OCI-LY1 (cell line): ENCODE measurements at regions not wholly inside any gene's neighbourhood (a gene's known extent, or its start where the extent isn't known, plus 50 kb on each side); places are given as distances from the start of the nearest gene placed in this dataset.

Experiments
- H2AFZ ChIP-seq: fragments of 200-600 bp; sonication (generic), shearing (Covaris generic); 2 replicates; pipeline ENCODE4 v1.6.0; 2014; ENCODE audit warnings: antibody characterized with exemption, mild to moderate bottlenecking, low read length
- H3F3A ChIP-seq: fragments of 200-600 bp; sonication (generic), shearing (Covaris generic); 2 replicates; pipeline ENCODE4 v1.6.0; 2014; ENCODE audit warnings: mild to moderate bottlenecking, antibody characterized with exemption, low read length, moderate library complexity; ENCODE audit not compliant: insufficient read depth
- H3K27ac ChIP-seq: fragments of 200-600 bp; sonication (generic); 2 replicates; pipeline ENCODE4 v1.5.1; 2014; ENCODE audit warnings: low read length, mixed run types, mild to moderate bottlenecking, low read depth; ENCODE audit not compliant: poor library complexity, severe bottlenecking
- H3K27me3 ChIP-seq: fragments of 200-600 bp; sonication (generic); 2 replicates; pipeline ENCODE4 v1.6.0; 2014; ENCODE audit warnings: antibody characterized with exemption, mild to moderate bottlenecking, low read length, moderate library complexity; ENCODE audit not compliant: insufficient read depth
- H3K36me3 ChIP-seq: fragments of 200-600 bp; sonication (generic); 2 replicates; pipeline ENCODE4 v1.6.1; 2014; ENCODE audit warnings: mild to moderate bottlenecking, antibody characterized with exemption, low read length, moderate library complexity, mixed read lengths; ENCODE audit not compliant: insufficient read depth
- H3K4me1 ChIP-seq: fragments of 200-600 bp; sonication (generic); 2 replicates; pipeline ENCODE4 v1.5.1; 2014; ENCODE audit warnings: mild to moderate bottlenecking, low read length, moderate library complexity; ENCODE audit not compliant: insufficient read depth, severe bottlenecking
- H3K4me2 ChIP-seq: fragments of 200-600 bp; sonication (generic), shearing (Covaris generic); 2 replicates; pipeline ENCODE4 v1.6.1; 2014; ENCODE audit warnings: low read length
- H3K4me3 ChIP-seq: fragments of 200-600 bp; sonication (generic); 2 replicates; pipeline ENCODE4 v1.5.1; 2014; ENCODE audit warnings: low read length, low read depth, mild to moderate bottlenecking, mixed read lengths; ENCODE audit not compliant: poor library complexity, severe bottlenecking
- H3K79me2 ChIP-seq: fragments of 200-600 bp; shearing (Covaris generic); 2 replicates; pipeline ENCODE4 v1.6.1; 2016; ENCODE audit warnings: mixed run types, low read length, mixed read lengths; ENCODE audit not compliant: insufficient read depth
- H3K9ac ChIP-seq: fragments of 200-600 bp; sonication (generic), shearing (Covaris generic); 2 replicates; pipeline ENCODE4 v1.6.1; 2014; ENCODE audit warnings: mild to moderate bottlenecking, low read length, mixed read lengths
- H3K9me2 ChIP-seq: fragments of 200-600 bp; sonication (generic), shearing (Covaris generic); 2 replicates; pipeline ENCODE4 v1.6.1; 2014; ENCODE audit warnings: low read depth, mild to moderate bottlenecking, low read length, mixed read lengths
- H3K9me3 ChIP-seq: fragments of 200-600 bp; shearing (Covaris generic); 2 replicates; pipeline ENCODE4 v1.6.1; 2014; ENCODE audit warnings: low read length, mixed read lengths
- H4K20me1 ChIP-seq: fragments of 200-600 bp; sonication (generic), shearing (Covaris generic); 2 replicates; pipeline ENCODE4 v1.6.0; 2016; ENCODE audit warnings: mild to moderate bottlenecking, low read length; ENCODE audit not compliant: insufficient read depth
- CTCF ChIP-seq: fragments of 200-600 bp; sonication (generic), shearing (Covaris generic); IDR thresholded peaks from 2 replicates; pipeline ENCODE4 v1.5.1; 2017; ENCODE audit warnings: mild to moderate bottlenecking, antibody characterized with exemption, low read length, moderate library complexity, mixed read lengths
- EZH2 ChIP-seq: fragments of 200-600 bp; sonication (generic), shearing (Covaris generic); IDR thresholded peaks from 2 replicates; pipeline ENCODE4 v1.8.0; 2017; ENCODE audit warnings: borderline replicate concordance, mixed run types, mild to moderate bottlenecking, antibody characterized with exemption, low read length, moderate library complexity, mixed read lengths

DNA sequence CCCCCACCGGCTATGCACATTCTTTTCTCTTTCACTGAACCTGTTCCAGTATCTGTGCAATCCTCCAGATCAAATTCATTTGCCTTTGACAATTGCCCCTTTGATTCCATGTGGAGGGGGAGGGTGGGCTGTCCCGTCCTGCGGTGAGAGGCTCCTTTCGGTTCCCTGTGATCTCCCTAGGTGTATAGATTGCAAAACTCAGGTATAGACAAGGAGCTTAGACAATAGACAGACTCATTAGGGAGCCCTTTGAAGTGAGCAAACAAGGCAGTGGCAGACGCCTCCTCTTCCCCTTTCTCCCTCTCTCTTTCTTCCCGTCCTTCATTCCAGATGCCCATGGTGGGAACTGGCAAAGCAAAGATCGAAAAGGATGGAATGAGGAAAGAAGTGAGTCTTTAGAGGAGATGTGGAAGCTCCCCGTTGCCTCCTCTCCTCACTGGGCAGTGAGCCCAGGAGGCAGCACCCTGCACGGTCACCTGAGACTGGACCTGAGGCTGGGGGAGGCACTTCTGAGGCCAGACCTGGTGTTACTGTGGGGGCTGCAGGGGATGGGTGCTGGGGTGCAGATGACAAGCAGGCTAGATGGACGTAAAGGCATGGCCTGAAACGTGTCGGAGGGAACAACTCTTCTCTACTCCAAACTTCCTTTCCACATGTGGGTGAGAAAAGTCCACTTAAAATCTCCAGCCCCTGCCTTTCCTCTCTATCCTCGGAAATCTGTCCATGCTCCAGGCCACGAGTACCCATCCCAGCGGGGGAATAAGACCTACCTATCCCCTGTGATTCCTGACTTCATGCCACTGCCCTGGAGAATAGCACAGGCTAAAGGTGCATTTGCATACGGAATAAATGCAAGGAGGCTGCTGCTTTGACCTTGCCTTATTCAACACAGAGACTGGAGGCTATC lies 256.6 kb upstream of the FOXQ1 start:
- Histone ChIP-seq H3K4me3 (no peak overlapping the region), H3K27ac (no peak overlapping the region), H3K9me2 (no peaks in the 10 kb centered on the region)

DNA sequence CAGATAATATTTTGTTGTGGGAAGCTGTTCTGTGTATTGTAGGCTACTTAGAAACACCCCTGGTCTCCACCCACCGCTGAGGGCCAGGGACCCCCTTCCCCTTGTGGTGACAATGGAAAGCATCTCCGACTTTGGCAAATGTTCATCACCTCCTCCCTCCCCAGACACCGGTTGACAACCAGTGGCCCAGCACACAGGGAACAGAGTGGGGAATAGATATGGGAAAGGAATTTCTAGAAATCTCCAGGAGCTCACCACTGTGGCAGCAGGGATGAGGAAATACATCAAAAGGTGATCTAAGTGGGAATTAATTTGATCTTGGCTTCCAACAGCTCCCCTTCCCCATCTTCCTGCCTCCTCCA lies 257.3 kb upstream of the FOXQ1 start:
- Histone ChIP-seq H3K4me1 (no peaks in the 10 kb centered on the region), H3K27me3 (no peaks in the 10 kb centered on the region), H3K4me2 (no peak overlapping the region), H4K20me1 (no peaks in the 10 kb centered on the region), H2AFZ (no peak overlapping the region), H3F3A (no peaks in the 10 kb centered on the region), H3K9me2 (no peaks in the 10 kb centered on the region), H3K36me3 (no peaks in the 10 kb centered on the region), H3K4me3 (no peak overlapping the region), H3K9ac (no peak overlapping the region), H3K27ac (no peak overlapping the region), H3K79me2 (no peaks in the 10 kb centered on the region), H3K9me3 (no peaks in the 10 kb centered on the region)
- no peak for TF ChIP-seq EZH2
- TF ChIP-seq CTCF: no peak

More for the DNA sequence above, 256.6 kb upstream of the FOXQ1 start:
- no peaks in the 10 kb centered on the region for H3K36me3 ChIP-seq
- H3F3A ChIP-seq: no peaks in the 10 kb centered on the region
- H4K20me1 ChIP-seq: no peaks in the 10 kb centered on the region
- H3K9me3 ChIP-seq: no peaks in the 10 kb centered on the region
- no peak overlapping the region for H3K9ac ChIP-seq
- TF ChIP-seq EZH2 (no peak), CTCF (no peak)
- no peak overlapping the region for H2AFZ ChIP-seq
- no peaks in the 10 kb centered on the region for H3K79me2 ChIP-seq
- H3K4me2 ChIP-seq: no peak overlapping the region
- no peaks in the 10 kb centered on the region for H3K27me3 ChIP-seq
- H3K4me1 ChIP-seq: no peaks in the 10 kb centered on the region

- Histone ChIP-seq H3K79me2 (no peaks in the 10 kb centered on the region), H3K36me3 (no peaks in the 10 kb centered on the region), H3K4me2 (no peak overlapping the region), H3K4me1 (no peaks in the 10 kb centered on the region), H3K9me3 (no peaks in the 10 kb centered on the region), H4K20me1 (no peaks in the 10 kb centered on the region), H3F3A (no peaks in the 10 kb centered on the region), H3K9ac (no peak overlapping the region), H2AFZ (no peak overlapping the region), H3K4me3 (no peak overlapping the region), H3K27me3 (no peaks in the 10 kb centered on the region), H3K9me2 (no peaks in the 10 kb centered on the region), H3K27ac (no peak overlapping the region)
- TF ChIP-seq CTCF: no peak
- TF ChIP-seq EZH2: no peak
These were observed 258.3 kb upstream of the FOXQ1 start for GRCh38 chr6:1053586-1053985.
